Endothelial cell (in vitro differentiated cells): ENCODE measurements at regions not wholly inside any gene's neighbourhood (a gene's known extent, or its start where the extent isn't known, plus 50 kb on each side); places are given as distances from the start of the nearest gene placed in this dataset.

ENCODE experiments used
- DNase-seq: peaks from one replicate; pipeline ENCODE4 v3.0.0; 2021; ENCODE audit warnings: low spot score
- H3K27ac Mint-ChIP-seq: one replicate; pipeline ENCODE4 v1.8.0; 2021; ENCODE audit warnings: mixed read lengths, inconsistent platforms; ENCODE audit not compliant: unreplicated experiment
- H3K27me3 Mint-ChIP-seq: one replicate; pipeline ENCODE4 v1.8.0; 2021; ENCODE audit warnings: mild to moderate bottlenecking, moderate library complexity, mixed read lengths, inconsistent platforms; ENCODE audit not compliant: unreplicated experiment
- H3K36me3 Mint-ChIP-seq: one replicate; pipeline ENCODE4 v1.8.0; 2021; ENCODE audit warnings: mild to moderate bottlenecking, low read depth, mixed read lengths, inconsistent platforms; ENCODE audit not compliant: unreplicated experiment
- H3K4me1 Mint-ChIP-seq: one replicate; pipeline ENCODE4 v1.8.0; 2021; ENCODE audit warnings: mild to moderate bottlenecking, mixed read lengths, inconsistent platforms; ENCODE audit not compliant: unreplicated experiment
- H3K4me3 Mint-ChIP-seq: one replicate; pipeline ENCODE4 v1.8.0; 2021; ENCODE audit warnings: mild to moderate bottlenecking, mixed read lengths, inconsistent platforms; ENCODE audit not compliant: unreplicated experiment
- H3K9me3 Mint-ChIP-seq: one replicate; pipeline ENCODE4 v1.8.0; 2021; ENCODE audit warnings: mixed read lengths, inconsistent platforms; ENCODE audit not compliant: unreplicated experiment
- CTCF ChIP-seq: fragments of 200-600 bp; sonication (generic); IDR thresholded peaks from one replicate; pipeline ENCODE4 v1.5.0; 2021; ENCODE audit warnings: antibody characterized with exemption; ENCODE audit not compliant: unreplicated experiment

DNA sequence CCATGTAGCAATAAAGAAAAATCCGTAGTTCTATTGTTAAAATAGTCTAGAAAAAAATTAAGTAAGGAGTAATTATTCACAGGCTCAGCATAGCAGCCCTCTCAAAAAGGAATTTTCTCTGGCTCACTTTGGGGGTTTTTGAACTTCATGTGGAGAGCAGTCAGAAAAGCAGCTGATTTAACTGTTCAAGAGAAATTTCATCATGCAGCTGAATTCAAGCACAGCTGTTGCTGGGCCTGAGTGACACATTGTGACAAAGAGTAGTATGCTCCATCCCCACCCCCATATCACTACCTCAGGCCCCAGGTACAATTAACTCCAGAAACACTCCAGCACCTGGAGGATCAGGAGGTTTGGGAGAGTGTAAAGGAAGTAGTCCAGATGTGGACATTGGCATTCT lies 272.1 kb downstream of the FAM76B start:
- no peaks in the 10 kb centered on the region for H3K36me3 Mint-ChIP-seq
- no peaks in the 10 kb centered on the region for H3K27me3 Mint-ChIP-seq
- no peak for DNase-seq
- H3K9me3 Mint-ChIP-seq = no peaks in the 10 kb centered on the region
- H3K4me3 Mint-ChIP-seq = no peak overlapping the region
- no peak overlapping the region for H3K27ac Mint-ChIP-seq
- H3K4me1 Mint-ChIP-seq = peaks cover 20% of the 10 kb centered on the region
- no peak for TF ChIP-seq CTCF

GRCh38 chr11:95516786-95517185 lies 272.8 kb downstream of the FAM76B start:
- no peak for DNase-seq
- no peaks in the 10 kb centered on the region for H3K27me3 Mint-ChIP-seq

GRCh38 chr11:95516175-95516574 lies 273.4 kb downstream of the FAM76B start:
- H3K9me3 Mint-ChIP-seq = no peaks in the 10 kb centered on the region
- H3K27ac Mint-ChIP-seq = no peak overlapping the region
- DNase-seq = no peak
- peaks cover 25% of the 10 kb centered on the region for H3K4me1 Mint-ChIP-seq
- H3K36me3 Mint-ChIP-seq = no peaks in the 10 kb centered on the region
- no peak overlapping the region for H3K4me3 Mint-ChIP-seq
- no peaks in the 10 kb centered on the region for H3K27me3 Mint-ChIP-seq
- no peak for TF ChIP-seq CTCF

More at GRCh38 chr11:95516786-95517185, 272.8 kb downstream of the FAM76B start:
- Mint-ChIP-seq H3K4me3 (no peak overlapping the region), H3K36me3 (no peaks in the 10 kb centered on the region), H3K4me1 (peaks cover 25% of the 10 kb centered on the region), H3K9me3 (no peaks in the 10 kb centered on the region), H3K27ac (no peak overlapping the region)
- TF ChIP-seq CTCF = no peak

DNA sequence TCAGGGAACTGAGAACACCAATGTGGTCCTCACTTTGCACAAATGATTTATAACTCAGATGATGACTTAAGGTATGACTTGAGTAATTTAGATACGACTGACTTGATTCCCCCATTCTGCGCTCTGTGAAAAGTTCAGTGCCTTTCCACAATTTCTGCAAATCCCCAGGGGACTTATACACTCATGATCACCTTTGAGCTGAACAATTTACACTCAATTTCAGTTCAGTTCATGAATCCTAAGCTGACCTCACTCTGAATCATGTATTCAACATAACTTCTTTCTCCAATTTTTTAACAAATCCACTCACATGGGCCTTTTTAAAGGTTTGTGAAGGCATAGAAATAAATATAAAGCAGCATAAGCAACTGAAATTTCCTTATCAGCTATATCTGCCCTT lies 274.2 kb downstream of the FAM76B start:
- DNase-seq = no peak
- no peak for TF ChIP-seq CTCF
- Mint-ChIP-seq H3K9me3 (no peaks in the 10 kb centered on the region), H3K27me3 (no peaks in the 10 kb centered on the region), H3K4me3 (no peak overlapping the region), H3K27ac (no peak overlapping the region), H3K4me1 (peaks cover 21% of the 10 kb centered on the region), H3K36me3 (no peaks in the 10 kb centered on the region)

GRCh38 chr11:95514416-95515110 lies 275.0 kb downstream of the FAM76B start:
- Mint-ChIP-seq H3K4me3 (no peak overlapping the region), H3K27ac (no peak overlapping the region), H3K4me1 (peaks cover 21% of the 10 kb centered on the region), H3K36me3 (no peaks in the 10 kb centered on the region), H3K9me3 (no peaks in the 10 kb centered on the region), H3K27me3 (no peaks in the 10 kb centered on the region)
- no peak for DNase-seq
- TF ChIP-seq CTCF = no peak
